NK-92 treated with Interleukin-12 subunit alpha and Interleukin-12 subunit beta, amount 100 ng/mL, for 24 hours (cell line): ENCODE measurements at regions not wholly inside any gene's neighbourhood (a gene's known extent, or its start where the extent isn't known, plus 50 kb on each side); places are given as distances from the start of the nearest gene placed in this dataset.
"Not testable (repeated sequence)": the region's sequence is repeated elsewhere in the genome, so short reads cannot be mapped to it uniquely, and the experiment has no call there.

Experiments
- DNase-seq: peaks from one replicate; lab custom pipeline; 2025; lab: John Stamatoyannopoulos, UW

DNA sequence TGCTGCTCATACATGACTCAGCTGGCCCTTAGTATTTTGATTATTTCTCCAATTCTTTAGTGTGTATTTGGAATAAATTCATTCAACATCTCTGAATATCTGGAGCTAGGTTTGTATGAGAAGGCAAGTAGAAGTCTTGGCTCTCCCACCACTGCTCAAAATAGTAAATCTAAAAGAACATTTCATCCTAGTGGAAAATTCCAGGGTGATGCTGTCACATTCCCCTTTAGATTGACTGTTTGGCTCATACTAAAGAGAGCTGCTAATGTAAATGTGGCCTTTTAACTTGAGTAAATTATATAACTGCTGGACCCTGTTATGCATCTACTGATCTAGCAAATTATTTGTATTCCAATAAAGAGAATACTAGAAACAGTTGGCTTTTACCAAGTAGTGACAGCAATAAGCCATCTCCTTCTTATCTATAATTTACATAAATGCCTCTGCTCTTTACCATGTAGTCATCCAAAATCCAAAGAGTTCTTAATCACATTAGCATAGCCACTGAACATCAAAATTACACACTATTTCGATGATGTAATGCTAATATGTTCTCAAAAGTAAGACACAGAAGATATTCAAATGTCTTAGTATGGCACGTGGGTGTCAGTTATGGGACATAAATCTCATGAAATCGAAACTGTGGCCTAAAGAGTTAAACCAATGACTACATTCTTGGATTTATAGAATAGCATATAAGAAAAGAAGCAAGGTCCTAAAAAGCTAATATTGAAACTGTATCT lies 86.9 kb upstream of the KCND2 start:
- no peak for DNase-seq

DNA sequence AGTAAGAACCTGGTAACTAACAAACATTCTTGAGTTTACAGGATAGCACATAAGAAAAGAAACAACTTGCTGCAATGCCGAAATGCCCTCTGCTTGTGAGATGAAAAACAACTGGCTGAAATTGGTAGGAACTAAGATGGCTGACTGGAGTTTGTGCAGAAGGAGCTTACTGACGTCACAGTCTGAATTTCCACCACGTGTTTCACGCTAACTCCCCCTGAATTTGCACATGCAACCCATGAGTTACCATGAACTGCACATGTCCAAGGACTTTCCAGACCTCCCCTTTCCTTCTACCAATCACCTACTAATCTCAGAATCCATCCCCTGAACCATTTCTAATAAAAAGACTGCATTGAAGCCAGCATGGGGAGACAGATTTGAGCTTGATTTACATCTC lies 86.3 kb upstream of the KCND2 start:
- no peak for DNase-seq

DNA sequence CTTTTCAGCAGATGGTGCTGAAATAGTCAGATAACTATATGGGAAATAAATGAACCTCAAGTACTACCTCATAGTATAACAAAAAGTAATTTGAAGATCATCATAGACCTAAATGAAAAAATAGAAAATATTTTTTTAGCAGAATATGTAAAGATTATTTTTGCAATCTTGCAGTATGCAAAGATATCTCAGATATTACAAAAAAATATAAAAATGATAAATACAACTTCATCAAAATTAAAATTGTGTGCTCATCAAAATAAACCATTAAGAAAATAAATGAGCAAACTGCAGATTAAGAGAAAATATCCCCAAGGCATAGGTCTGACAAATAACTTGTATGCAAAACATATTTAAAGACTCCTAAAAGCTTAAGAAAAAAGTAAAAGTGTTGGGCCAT lies 83.4 kb upstream of the KCND2 start:
- no peak for DNase-seq

DNA sequence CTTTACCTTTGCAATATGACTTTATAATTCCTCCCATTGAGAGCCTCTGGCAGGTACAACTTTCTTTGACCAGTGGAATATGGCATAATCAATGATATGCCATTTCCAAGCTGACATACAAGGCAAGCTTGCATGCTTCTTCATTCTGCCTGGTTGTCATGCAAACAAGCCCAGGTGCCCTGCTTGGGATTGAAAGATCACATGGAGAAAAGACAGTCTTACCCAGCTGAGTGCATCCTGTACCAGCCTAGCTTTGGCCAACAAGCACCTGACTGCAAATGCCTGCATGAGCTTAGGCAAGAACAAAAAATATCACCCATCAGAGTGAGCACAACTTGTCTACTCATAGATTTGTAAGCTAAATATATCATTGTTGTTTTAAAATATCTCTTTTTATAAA lies 82.9 kb upstream of the KCND2 start:
- no peak for DNase-seq

DNA sequence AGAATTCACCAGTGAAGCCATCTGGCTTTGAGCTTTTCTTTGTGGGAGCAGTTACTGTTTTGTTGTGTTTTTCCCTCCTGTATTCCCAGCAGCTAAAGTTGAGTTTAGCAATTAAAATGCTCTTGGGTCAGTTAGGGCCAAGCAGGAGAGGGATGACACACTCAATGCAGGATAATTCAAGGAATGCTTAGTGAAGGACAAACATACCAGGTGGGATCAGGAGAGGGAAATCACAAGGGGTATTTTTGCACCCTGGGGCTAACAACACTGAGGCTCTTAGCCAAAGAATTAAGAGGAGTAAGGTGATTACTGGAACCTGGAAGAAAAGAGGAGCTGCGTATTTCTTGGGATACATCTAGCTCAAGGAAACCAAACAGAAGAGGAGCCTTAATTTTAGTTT lies 82.4 kb upstream of the KCND2 start:
- no peak for DNase-seq

DNA sequence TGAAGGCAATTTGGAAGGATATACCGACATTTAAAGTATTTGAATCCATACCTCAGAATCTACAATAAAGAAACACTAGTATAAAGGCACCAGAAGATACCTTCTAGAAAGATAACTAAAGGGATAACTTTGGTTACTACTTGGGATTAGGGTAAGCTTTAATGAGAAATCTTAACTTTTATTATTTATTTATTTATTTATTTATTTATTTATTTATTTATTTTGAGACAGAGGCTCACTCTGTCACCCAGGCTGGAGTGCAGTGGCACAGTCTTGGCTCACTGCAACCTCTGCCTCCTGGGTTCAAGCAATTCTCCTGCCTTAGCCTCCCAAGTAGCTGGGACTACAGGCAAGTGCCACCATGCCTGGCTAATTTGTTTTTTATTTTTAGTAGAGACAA lies 81.6 kb upstream of the KCND2 start:
- DNase-seq, result not testable (repeated sequence)

DNA sequence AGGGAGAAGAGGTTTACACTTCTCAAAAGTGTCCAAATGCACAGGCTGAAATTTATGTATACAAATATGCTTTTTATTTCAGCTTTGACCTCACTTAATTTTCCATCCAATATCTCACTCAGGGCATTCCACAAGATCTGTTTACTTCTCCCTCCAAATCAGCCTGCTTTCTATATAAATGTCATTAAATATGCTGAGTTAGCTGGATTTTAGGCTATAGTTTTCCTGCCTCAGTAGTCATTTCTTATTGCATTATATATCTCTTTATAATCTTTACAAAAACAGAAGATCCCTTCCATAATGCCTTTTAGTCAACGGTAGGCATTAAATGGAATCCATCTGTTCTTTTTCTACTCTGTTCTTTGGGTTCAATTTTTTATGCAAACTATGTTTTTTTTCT lies 71.7 kb upstream of the KCND2 start:
- DNase-seq, result no peak

DNA sequence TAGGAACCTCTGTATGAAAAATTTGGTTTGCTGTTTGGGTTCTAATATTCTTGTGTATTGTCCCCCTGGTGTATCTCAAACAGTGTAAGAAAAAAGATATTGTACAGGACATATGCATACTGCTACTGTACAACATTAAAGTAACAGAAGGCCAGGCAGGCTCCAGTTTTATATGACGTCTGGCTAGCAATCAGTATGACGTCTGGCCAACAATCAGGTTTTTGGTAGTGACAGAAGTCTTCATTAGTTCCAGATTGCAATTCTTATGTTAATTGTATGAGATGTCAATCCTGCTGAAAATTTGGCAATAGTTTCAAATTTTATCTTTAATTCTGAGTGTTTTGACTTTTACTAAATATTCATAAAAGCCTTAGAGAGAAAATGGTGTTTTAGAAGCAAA lies 67.9 kb upstream of the KCND2 start:
- no peak for DNase-seq

DNA sequence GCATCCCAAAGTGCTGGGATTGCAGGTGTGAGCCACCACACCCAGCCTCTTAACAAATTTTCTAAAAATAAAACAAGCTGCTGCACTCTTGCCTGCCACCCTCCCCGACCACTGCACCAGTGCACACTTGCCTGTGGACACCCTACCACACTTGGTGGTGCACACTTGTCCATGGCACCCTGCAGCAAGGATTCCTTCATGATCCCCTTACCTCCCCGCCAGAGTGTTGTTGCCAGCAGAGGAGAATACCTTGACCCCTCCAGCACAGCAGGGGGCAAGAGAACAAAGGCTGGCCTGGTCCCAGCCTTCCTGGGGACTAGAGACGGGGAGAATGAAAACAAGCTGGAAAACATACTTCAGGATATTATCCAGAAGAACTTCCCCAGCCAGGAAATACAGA lies 65.9 kb upstream of the KCND2 start:
- no peak for DNase-seq

DNA sequence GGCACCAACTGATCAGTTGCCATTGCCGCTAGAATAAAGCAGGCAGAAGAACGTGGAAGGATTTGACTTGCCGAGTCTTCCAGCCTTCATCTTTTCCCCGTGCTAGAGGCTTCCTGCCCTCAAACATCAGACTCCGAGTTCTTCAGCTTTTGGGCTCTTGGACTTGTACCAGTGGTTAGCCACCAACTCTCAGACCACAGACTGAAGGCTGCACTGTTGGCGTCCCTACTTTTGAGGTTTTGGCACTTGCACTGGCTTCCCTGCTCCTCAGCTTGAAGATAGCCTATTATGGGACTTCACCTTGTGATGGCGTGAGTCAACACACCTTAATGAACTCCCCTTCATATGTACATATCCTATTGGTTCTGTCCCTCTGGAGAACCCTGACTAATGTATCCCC lies 57.3 kb upstream of the KCND2 start:
- no peak for DNase-seq

DNA sequence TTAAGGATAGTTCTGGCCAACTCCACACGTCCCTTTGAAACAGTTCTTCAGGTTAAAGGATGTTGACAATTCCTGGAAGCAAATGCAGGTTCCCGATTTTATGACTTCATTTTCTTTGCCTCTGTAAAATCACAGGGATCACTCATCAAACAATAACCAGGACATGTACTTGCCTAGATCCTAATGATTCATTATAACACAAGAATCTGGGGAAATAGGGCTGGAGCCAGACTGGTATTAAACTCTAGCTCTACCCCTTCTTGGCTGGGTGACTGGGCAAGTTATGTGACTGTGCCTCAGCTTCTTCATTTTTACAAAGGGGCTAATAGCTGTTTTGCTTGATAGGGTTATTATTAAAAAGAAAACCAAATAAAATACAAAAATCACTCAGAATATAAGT lies 56.0 kb upstream of the KCND2 start:
- DNase-seq, result no peak

DNA sequence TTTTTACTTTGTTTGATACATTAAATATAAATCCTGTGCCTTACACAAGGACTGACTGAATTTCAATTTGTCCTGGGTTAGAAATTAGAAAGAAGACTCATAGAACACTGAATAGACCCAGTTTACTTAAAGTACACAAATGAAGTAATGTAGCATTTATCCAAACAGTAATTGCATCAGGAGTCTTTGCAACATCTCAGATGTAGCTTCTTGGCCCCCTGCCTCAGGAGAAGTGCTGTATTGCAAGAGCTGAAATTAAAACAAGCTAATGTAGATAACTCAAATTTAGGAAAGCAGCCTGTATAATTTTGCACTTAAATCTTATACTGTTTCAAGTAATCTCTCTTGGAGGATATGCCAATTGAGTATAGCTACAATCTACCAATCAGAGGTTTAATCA lies 54.3 kb upstream of the KCND2 start:
- no peak for DNase-seq

DNA sequence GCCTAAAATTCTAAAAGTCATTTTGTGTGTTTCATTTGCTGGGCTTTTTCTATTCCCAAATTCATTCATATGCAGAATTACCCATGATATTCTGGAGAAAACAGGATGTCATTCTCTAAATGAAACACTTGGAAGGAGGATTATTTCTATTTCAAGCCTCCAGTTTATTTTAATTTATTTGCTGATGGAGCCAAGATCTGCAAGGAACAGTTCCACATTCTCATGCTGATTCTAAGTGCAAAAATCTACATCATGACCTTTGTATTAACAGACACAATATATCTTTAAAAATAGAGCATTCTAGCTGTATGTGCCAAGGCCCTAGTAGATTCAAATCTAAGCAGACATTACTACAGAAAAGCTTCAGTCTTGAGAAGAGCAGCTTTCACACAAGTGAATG lies 51.3 kb upstream of the KCND2 start:
- DNase-seq, result no peak
